HG03521 (cell line): ENCODE measurements at regions not wholly inside any gene's neighbourhood (a gene's known extent, or its start where the extent isn't known, plus 50 kb on each side); places are given as distances from the start of the nearest gene placed in this dataset.
"Not testable (repeated sequence)": the region's sequence is repeated elsewhere in the genome, so short reads cannot be mapped to it uniquely, and the experiment has no call there.

Experiments
- ATAC-seq: cut with Tn5 transposase; IDR thresholded peaks from one replicate; pipeline ENCODE4 v1.9.1; 2021; ENCODE audit warnings: mild to moderate bottlenecking, moderate library complexity; ENCODE audit not compliant: unreplicated experiment

GRCh38 chr5:110812639-110813038 is 73.8 kb downstream of the SLC25A46 start:
- no peak for ATAC-seq

- ATAC-seq = no peak
Observed at GRCh38 chr5:110815916-110816605, 77.3 kb downstream of the SLC25A46 start.

GRCh38 chr5:110817459-110817858 is 78.7 kb downstream of the SLC25A46 start:
- no peak for ATAC-seq

- no peak for ATAC-seq
Observed at GRCh38 chr5:110823571-110823970, 84.8 kb downstream of the SLC25A46 start.

- ATAC-seq = no peak
Observed at GRCh38 chr5:110824936-110825441, 86.2 kb downstream of the SLC25A46 start.

- ATAC-seq = no peak
Observed at GRCh38 chr5:110832683-110833082, 93.9 kb downstream of the SLC25A46 start.

GRCh38 chr5:110834933-110835332 is 96.1 kb downstream of the SLC25A46 start:
- not testable (repeated sequence) for ATAC-seq

GRCh38 chr5:110836851-110837250 is 98.0 kb downstream of the SLC25A46 start:
- no peak for ATAC-seq

GRCh38 chr5:110838357-110838756 is 99.5 kb downstream of the SLC25A46 start:
- ATAC-seq = not testable (repeated sequence)

GRCh38 chr5:110838961-110839360 is 100.2 kb downstream of the SLC25A46 start:
- no peak for ATAC-seq

GRCh38 chr5:110840347-110840960 is 101.6 kb downstream of the SLC25A46 start:
- no peak for ATAC-seq

GRCh38 chr5:110841137-110841536 is 102.3 kb downstream of the SLC25A46 start:
- no peak for ATAC-seq

- ATAC-seq = no peak
Observed at GRCh38 chr5:110842948-110843347, 104.1 kb downstream of the SLC25A46 start.

- no peak for ATAC-seq
Observed at GRCh38 chr5:110844251-110844650, 105.4 kb downstream of the SLC25A46 start.

- no peak for ATAC-seq
Observed at GRCh38 chr5:110846398-110847001, 107.7 kb downstream of the SLC25A46 start.

- no peak for ATAC-seq
Observed at GRCh38 chr5:110851357-110851756, 112.5 kb downstream of the SLC25A46 start.

- peak; percentile 97 for ATAC-seq
Observed at GRCh38 chr5:110852053-110852452, 113.2 kb downstream of the SLC25A46 start.

- no peak for ATAC-seq
Observed at GRCh38 chr5:110852541-110852940, 113.7 kb downstream of the SLC25A46 start.

- ATAC-seq = no peak
Observed at GRCh38 chr5:110853267-110853666, 114.5 kb downstream of the SLC25A46 start.

GRCh38 chr5:110854200-110854599 is 115.4 kb downstream of the SLC25A46 start:
- ATAC-seq = no peak

GRCh38 chr5:110855961-110856360 is 117.2 kb downstream of the SLC25A46 start:
- no peak for ATAC-seq
